Suprapubic skin (tissue), 4 donors: ENCODE measurements at regions not wholly inside any gene's neighbourhood (a gene's known extent, or its start where the extent isn't known, plus 50 kb on each side); places are given as distances from the start of the nearest gene placed in this dataset.

Experiments
- CTCF ChIP-seq, 2 donors: fragments of 200-600 bp in 1 of 2; fragments of 450-650 bp in 1 of 2; sonication (generic) in 1 of 2; IDR thresholded peaks; one replicate each; pipeline ENCODE4 v1.5.1; 2016 to 2019; ENCODE audit warnings: antibody characterized with exemption in 2 of 2, mild to moderate bottlenecking in 1 of 2, moderate library complexity in 1 of 2
- POLR2A ChIP-seq, 2 donors: fragments of 450-650 bp; IDR thresholded peaks; one replicate each; pipeline ENCODE4 v1.6.1; 2017; ENCODE audit warnings: antibody characterized with exemption in 2 of 2, mild to moderate bottlenecking in 2 of 2, moderate library complexity in 2 of 2
- POLR2AphosphoS5 ChIP-seq, 3 donors: sonication (generic); formaldehyde crosslinking; IDR thresholded peaks; one replicate each; pipeline ENCODE4 v1.6.1; 2017; ENCODE audit warnings: antibody characterized with exemption in 3 of 3

DNA sequence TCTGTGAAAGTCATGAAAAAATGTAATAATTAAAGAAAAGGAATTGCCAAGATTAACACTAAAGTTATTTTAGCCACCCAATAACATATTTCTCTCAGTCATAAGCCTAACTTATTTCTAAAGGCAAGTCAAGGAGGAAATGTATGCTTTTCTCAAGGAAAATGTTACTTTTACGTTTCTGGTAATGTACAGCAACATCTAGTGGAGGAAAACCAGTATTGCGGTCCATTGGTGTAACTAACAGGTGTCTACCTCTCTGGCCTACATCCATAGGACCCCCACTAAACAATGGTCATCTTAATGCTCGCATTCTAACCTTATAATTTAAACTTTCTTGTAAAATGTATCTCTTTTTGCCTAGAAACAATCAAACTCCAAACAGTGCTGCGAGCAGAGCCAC, 437.5 kb downstream of the KIF20B start:
- TF ChIP-seq CTCF (IDR thresholded peaks at IDR 0.05) (no peak), POLR2AphosphoS5 (IDR thresholded peaks at IDR 0.05) (no peak), POLR2A (IDR thresholded peaks at IDR 0.05) (no peak)
